HCT116 (cell line): ENCODE measurements at regions not wholly inside any gene's neighbourhood (a gene's known extent, or its start where the extent isn't known, plus 50 kb on each side); places are given as distances from the start of the nearest gene placed in this dataset.

Experiments used
- ATAC-seq: fragments of 200-7000 bp; cut with Tn5 transposase; 2 replicates; pipeline ENCODE4 v1.9.1; 2020; ENCODE audit warnings: mild to moderate bottlenecking, moderate library complexity
- BruUV-seq: library from RNA; stranded (reverse); fragments of 400-500 nt; replicated peaks from 2 replicates; lab custom pipeline; 2021; lab: Mats Ljungman, UMichigan
- CTCF ChIA-PET: fragments of 300-600 bp; sonication (Branson Sonifier 250); formaldehyde crosslinking; loops from one replicate; lab custom pipeline; 2021; ENCODE audit warnings: antibody characterized with exemption; lab: Charles Lee
- POLR2A ChIA-PET: fragments of 300-600, 350-600 bp; sonication (Branson Sonifier 250); formaldehyde crosslinking; loops from one replicate; lab custom pipeline; 2021; ENCODE audit warnings: antibody characterized with exemption; lab: Charles Lee
- RAD21 ChIA-PET, 2 experiments: fragments of 300-600 bp; sonication (Branson Sonifier 250); formaldehyde crosslinking; loops; one replicate each; lab custom pipeline; 2023; ENCODE audit warnings: low total read pairs in 2 of 2; ENCODE audit not compliant: uncharacterized antibody in 2 of 2, unreplicated experiment in 2 of 2, low non-redundant PET in 1 of 2; lab: Charles Lee
- DNase-seq: peaks from one replicate; pipeline ENCODE4 v3.0.0-alpha.2; 2010; ENCODE audit warnings: low read depth, low spot score
- H2AFZ ChIP-seq: fragments of 200-600 bp; shearing (Covaris generic), sonication (generic); 2 replicates; pipeline ENCODE4 v1.6.1; 2017; ENCODE audit warnings: low read depth, mixed run types, mixed read lengths, antibody characterized with exemption, low read length; ENCODE audit not compliant: poor library complexity, severe bottlenecking
- H3K27ac ChIP-seq: 2 replicates; pipeline ENCODE4 v1.5.1; 2012; ENCODE audit warnings: low read depth, low read length
- H3K27me3 ChIP-seq: fragments of 200-600 bp; sonication (generic); 2 replicates; pipeline ENCODE4 v1.6.1; 2016; ENCODE audit warnings: mixed run types, low read length, mixed read lengths; ENCODE audit not compliant: insufficient read depth
- H3K36me3 ChIP-seq, 2 experiments: fragments of 200-500 bp in 1 of 2; fragments of 200-600 bp in 1 of 2; sonication (Bioruptor generic) in 1 of 2; sonication (generic) in 1 of 2; 2 replicates each; pipeline versions ENCODE4 v1.5.1 to v1.6.1; 2014 to 2016; ENCODE audit warnings: low read length in 2 of 2, inconsistent platforms in 1 of 2, mixed read lengths in 1 of 2, mixed run types in 1 of 2; ENCODE audit not compliant: insufficient read depth in 2 of 2, control insufficient read depth in 1 of 2
- H3K4me1 ChIP-seq, 2 experiments: fragments of 200-600 bp in 1 of 2; sonication (generic) in 1 of 2; 2 replicates each; pipeline versions ENCODE4 v1.5.1 to v1.6.1; 2012 to 2017; ENCODE audit warnings: low read length in 2 of 2, inconsistent platforms in 1 of 2, mild to moderate bottlenecking in 1 of 2, mixed read lengths in 1 of 2, mixed run types in 1 of 2, moderate library complexity in 1 of 2; ENCODE audit not compliant: insufficient read depth in 2 of 2, control insufficient read depth in 1 of 2
- H3K4me2 ChIP-seq: fragments of 200-600 bp; sonication (generic); 2 replicates; pipeline ENCODE4 v1.6.1; 2017; ENCODE audit warnings: mixed run types, low read length, mixed read lengths
- H3K4me3 ChIP-seq, 2 experiments: fragments of 200-600 bp in 1 of 2; sonication (generic) in 1 of 2; replicated peaks in 1 of 2; 2 replicates each; pipeline ENCODE4 v1.5.1; 2011 to 2016; ENCODE audit warnings: low read length in 2 of 2, control low read depth in 1 of 2, low read depth in 1 of 2, mild to moderate bottlenecking in 1 of 2, mixed read lengths in 1 of 2, mixed run types in 1 of 2
- H3K79me2 ChIP-seq: fragments of 200-600 bp; sonication (generic); 2 replicates; pipeline ENCODE4 v1.6.1; 2017; ENCODE audit warnings: mild to moderate bottlenecking, mixed run types, low read length, moderate library complexity, mixed read lengths; ENCODE audit not compliant: insufficient read depth
- H3K9ac ChIP-seq: fragments of 200-600 bp; sonication (generic); 2 replicates; pipeline ENCODE4 v1.6.1; 2016; ENCODE audit warnings: low read length, mixed read lengths
- H3K9me2 ChIP-seq: fragments of 200-600 bp; sonication (generic), shearing (Covaris generic); 2 replicates; pipeline ENCODE4 v1.6.1; 2017; ENCODE audit warnings: mixed run types, mild to moderate bottlenecking, moderate library complexity; ENCODE audit not compliant: insufficient read depth
- H3K9me3 ChIP-seq, 2 experiments: fragments of 200-500 bp in 1 of 2; fragments of 200-600 bp in 1 of 2; sonication (Bioruptor generic) in 1 of 2; sonication (generic) in 1 of 2; 2 replicates each; pipeline ENCODE4 v1.6.1; 2014 to 2017; ENCODE audit warnings: low read length in 2 of 2, mixed read lengths in 2 of 2, inconsistent platforms in 1 of 2, low read depth in 1 of 2, mild to moderate bottlenecking in 1 of 2, mixed run types in 1 of 2, moderate library complexity in 1 of 2; ENCODE audit not compliant: control insufficient read depth in 1 of 2, insufficient read depth in 1 of 2
- H4K20me1 ChIP-seq: fragments of 200-600 bp; sonication (generic), shearing (Covaris generic); 2 replicates; pipeline ENCODE4 v1.6.1; 2017; ENCODE audit warnings: mixed run types, mild to moderate bottlenecking, moderate library complexity; ENCODE audit not compliant: insufficient read depth
- ATF3 ChIP-seq: IDR thresholded peaks from 2 replicates; pipeline ENCODE4 v1.6.1; 2012
- CBX3 ChIP-seq: IDR thresholded peaks from 2 replicates; pipeline ENCODE4 v1.6.1; 2012; ENCODE audit warnings: low read depth
- CEBPB ChIP-seq: IDR thresholded peaks from 2 replicates; pipeline ENCODE4 v1.6.1; 2012; ENCODE audit warnings: low read depth
- EGR1 ChIP-seq: IDR thresholded peaks from 2 replicates; pipeline ENCODE4 v1.6.1; 2012; ENCODE audit warnings: low read depth
- EZH2phosphoT487 ChIP-seq: fragments of 200-600 bp; IDR thresholded peaks from 2 replicates; pipeline ENCODE4 v1.6.1; 2018; ENCODE audit warnings: antibody characterized with exemption, borderline replicate concordance
- FOSL1 ChIP-seq: IDR thresholded peaks from 2 replicates; pipeline ENCODE4 v1.6.1; 2012; ENCODE audit warnings: low read depth
- POLR2AphosphoS5 ChIP-seq: IDR thresholded peaks from 2 replicates; pipeline ENCODE4 v1.6.1; 2011; ENCODE audit warnings: mild to moderate bottlenecking, low read depth, low read length, moderate library complexity
- SIN3A ChIP-seq: IDR thresholded peaks from 2 replicates; pipeline ENCODE4 v1.6.1; 2012; ENCODE audit warnings: low read depth
- SP1 ChIP-seq: IDR thresholded peaks from 2 replicates; pipeline ENCODE4 v1.6.1; 2012; ENCODE audit warnings: low read depth
- SRF ChIP-seq: IDR thresholded peaks from 2 replicates; pipeline ENCODE4 v1.6.1; 2012; ENCODE audit warnings: low read depth
- TCF7L2 ChIP-seq: IDR thresholded peaks from 2 replicates; pipeline ENCODE4 v1.7.0; 2011; ENCODE audit warnings: borderline replicate concordance, inconsistent platforms; ENCODE audit not compliant: insufficient read depth, insufficient read length; ENCODE audit errors: extremely low read depth
- YY1 ChIP-seq: IDR thresholded peaks from 2 replicates; pipeline ENCODE4 v1.6.1; 2011; ENCODE audit warnings: low read length, low read depth, moderate library complexity, mild to moderate bottlenecking; ENCODE audit not compliant: insufficient replicate concordance; ENCODE audit errors: extremely low read depth
- ZBTB33 ChIP-seq: IDR thresholded peaks from 2 replicates; pipeline ENCODE4 v1.6.1; 2011; ENCODE audit warnings: mild to moderate bottlenecking, low read length, moderate library complexity; ENCODE audit not compliant: insufficient replicate concordance; ENCODE audit errors: extremely low read depth
- ZFX ChIP-seq: fragments of 450-650 bp; IDR thresholded peaks from 2 replicates; pipeline ENCODE4 v1.6.1; 2017
- ZNF274 ChIP-seq: fragments of 200-500 bp; sonication (Bioruptor generic); IDR thresholded peaks from 2 replicates; pipeline ENCODE4 v1.6.1; 2014; ENCODE audit warnings: mild to moderate bottlenecking, low read depth, low read length, inconsistent platforms
- intact Hi-C: fragments of 100-400 bp; cut with micrococcal nuclease; formaldehyde crosslinking; loops from 2 replicates; pipeline ENCODE4 v1.10.0; 2022
- TF ChIP-seq, protein P1 (sequence below): IDR thresholded peaks from 2 replicates; pipeline ENCODE4 v1.6.1; 2012; ENCODE audit warnings: low read depth
- TF ChIP-seq, protein P2 (sequence below), 3 experiments: fragments of 200-600 bp in 1 of 3; sonication (generic) in 1 of 3; IDR thresholded peaks in 2 of 3; conservative IDR thresholded peaks in 1 of 3; 2 replicates each; pipeline ENCODE4 v1.5.1; 2012 to 2017; ENCODE audit warnings: low read depth in 2 of 3, low read length in 2 of 3, antibody characterized with exemption in 1 of 3, borderline replicate concordance in 1 of 3, control low read depth in 1 of 3, mild to moderate bottlenecking in 1 of 3, mixed read lengths in 1 of 3, mixed run types in 1 of 3, moderate library complexity in 1 of 3; ENCODE audit not compliant: insufficient read depth in 1 of 3

- RAD21 ChIA-PET = no interaction called here
Measured at GRCh38 chr1:199167460-199167859, 528.6 kb downstream of the PTPRC start.

More at GRCh38 chr1:199167460-199167859, 528.6 kb downstream of the PTPRC start:
- no peaks in the 10 kb centered on the region for H3K4me1 ChIP-seq
- no peak overlapping the region for H3K9ac ChIP-seq
- H2AFZ ChIP-seq = no peak overlapping the region
- ATAC-seq = no peak
- intact Hi-C loops = no loop called here
- no peak overlapping the region for H3K27ac ChIP-seq
- no peak for DNase-seq
- H3K4me3 ChIP-seq = no peak overlapping the region
- H4K20me1 ChIP-seq = no peaks in the 10 kb centered on the region
- H3K4me2 ChIP-seq = no peak overlapping the region
- no peaks in the 10 kb centered on the region for H3K36me3 ChIP-seq
- TF ChIP-seq SP1 = no peak
- no peak for TF ChIP-seq CBX3
- TF ChIP-seq, protein P1, sequence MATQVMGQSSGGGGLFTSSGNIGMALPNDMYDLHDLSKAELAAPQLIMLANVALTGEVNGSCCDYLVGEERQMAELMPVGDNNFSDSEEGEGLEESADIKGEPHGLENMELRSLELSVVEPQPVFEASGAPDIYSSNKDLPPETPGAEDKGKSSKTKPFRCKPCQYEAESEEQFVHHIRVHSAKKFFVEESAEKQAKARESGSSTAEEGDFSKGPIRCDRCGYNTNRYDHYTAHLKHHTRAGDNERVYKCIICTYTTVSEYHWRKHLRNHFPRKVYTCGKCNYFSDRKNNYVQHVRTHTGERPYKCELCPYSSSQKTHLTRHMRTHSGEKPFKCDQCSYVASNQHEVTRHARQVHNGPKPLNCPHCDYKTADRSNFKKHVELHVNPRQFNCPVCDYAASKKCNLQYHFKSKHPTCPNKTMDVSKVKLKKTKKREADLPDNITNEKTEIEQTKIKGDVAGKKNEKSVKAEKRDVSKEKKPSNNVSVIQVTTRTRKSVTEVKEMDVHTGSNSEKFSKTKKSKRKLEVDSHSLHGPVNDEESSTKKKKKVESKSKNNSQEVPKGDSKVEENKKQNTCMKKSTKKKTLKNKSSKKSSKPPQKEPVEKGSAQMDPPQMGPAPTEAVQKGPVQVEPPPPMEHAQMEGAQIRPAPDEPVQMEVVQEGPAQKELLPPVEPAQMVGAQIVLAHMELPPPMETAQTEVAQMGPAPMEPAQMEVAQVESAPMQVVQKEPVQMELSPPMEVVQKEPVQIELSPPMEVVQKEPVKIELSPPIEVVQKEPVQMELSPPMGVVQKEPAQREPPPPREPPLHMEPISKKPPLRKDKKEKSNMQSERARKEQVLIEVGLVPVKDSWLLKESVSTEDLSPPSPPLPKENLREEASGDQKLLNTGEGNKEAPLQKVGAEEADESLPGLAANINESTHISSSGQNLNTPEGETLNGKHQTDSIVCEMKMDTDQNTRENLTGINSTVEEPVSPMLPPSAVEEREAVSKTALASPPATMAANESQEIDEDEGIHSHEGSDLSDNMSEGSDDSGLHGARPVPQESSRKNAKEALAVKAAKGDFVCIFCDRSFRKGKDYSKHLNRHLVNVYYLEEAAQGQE = no peak
- no peak for TF ChIP-seq TCF7L2
- TF ChIP-seq ZBTB33 = no peak
- no peak for TF ChIP-seq EGR1
- no peak for TF ChIP-seq POLR2AphosphoS5
- no peak for TF ChIP-seq CEBPB
- no peak for TF ChIP-seq FOSL1
- no peak for TF ChIP-seq SIN3A
- TF ChIP-seq ATF3 = no peak
- no peak for TF ChIP-seq ZFX
- TF ChIP-seq SRF = no peak
- no peak for TF ChIP-seq EZH2phosphoT487
- TF ChIP-seq, protein P2, sequence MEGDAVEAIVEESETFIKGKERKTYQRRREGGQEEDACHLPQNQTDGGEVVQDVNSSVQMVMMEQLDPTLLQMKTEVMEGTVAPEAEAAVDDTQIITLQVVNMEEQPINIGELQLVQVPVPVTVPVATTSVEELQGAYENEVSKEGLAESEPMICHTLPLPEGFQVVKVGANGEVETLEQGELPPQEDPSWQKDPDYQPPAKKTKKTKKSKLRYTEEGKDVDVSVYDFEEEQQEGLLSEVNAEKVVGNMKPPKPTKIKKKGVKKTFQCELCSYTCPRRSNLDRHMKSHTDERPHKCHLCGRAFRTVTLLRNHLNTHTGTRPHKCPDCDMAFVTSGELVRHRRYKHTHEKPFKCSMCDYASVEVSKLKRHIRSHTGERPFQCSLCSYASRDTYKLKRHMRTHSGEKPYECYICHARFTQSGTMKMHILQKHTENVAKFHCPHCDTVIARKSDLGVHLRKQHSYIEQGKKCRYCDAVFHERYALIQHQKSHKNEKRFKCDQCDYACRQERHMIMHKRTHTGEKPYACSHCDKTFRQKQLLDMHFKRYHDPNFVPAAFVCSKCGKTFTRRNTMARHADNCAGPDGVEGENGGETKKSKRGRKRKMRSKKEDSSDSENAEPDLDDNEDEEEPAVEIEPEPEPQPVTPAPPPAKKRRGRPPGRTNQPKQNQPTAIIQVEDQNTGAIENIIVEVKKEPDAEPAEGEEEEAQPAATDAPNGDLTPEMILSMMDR (IDR thresholded peaks at IDR 0.05 in 2 of 3, conservative IDR thresholded peaks at IDR 0.05 in 1 of 3; ENCODE audit: borderline replicate concordance in 1 of 3, insufficient read depth in 1 of 3, low read depth in 2 of 3, low read length in 2 of 3) = no peak
- no peak for TF ChIP-seq YY1
- no peak for TF ChIP-seq ZNF274
- H3K79me2 ChIP-seq = no peaks in the 10 kb centered on the region
- POLR2A ChIA-PET = no interaction called here
- H3K27me3 ChIP-seq = no peaks in the 10 kb centered on the region
- BruUV-seq = no TSS peak
- H3K9me2 ChIP-seq = no peaks in the 10 kb centered on the region
- CTCF ChIA-PET = no interaction called here
- no peaks in the 10 kb centered on the region for H3K9me3 ChIP-seq
